ENCODE measurements at regions not wholly inside any gene's neighbourhood (a gene's known extent, or its start where the extent isn't known, plus 50 kb on each side); places are given as distances from the start of the nearest gene placed in this dataset.

DNA sequence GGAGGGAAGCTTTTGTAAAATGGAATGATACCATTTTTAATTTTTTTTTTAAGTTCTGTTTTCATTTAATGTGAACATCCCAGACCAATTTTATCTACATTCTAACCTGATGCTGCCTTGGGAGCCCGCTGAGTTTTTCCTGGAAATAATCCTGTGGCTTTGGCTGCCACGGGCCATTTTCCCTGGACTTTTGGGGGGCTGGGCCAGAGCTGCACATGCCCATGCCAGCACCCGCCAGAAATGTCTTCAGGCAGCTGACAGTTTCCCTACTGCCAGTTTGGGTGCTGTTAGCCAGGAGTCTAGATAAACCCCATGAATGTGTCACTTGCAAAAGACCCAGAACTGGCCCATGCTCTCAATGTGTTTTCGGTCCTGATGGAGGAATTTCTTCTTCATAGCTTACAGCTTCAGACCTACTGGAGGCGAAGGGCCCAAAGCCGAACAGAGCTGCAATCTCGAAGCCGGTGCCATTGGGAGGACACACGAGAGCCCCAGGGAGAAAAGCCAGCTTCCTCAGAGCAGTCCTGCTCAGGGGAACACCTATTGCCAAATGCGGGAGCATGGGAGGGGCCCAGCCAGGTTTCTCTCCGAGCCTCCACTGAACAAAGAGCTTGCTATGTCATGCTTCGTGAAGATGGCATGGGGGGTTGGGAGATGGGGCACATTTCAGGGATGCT is 444.2 kb upstream of the MKI67 start:
- Histone ChIP-seq H3K9ac (replicated peaks; ENCODE audit: extremely low read depth, insufficient read depth, low read length) (no peak overlapping the region), H3K9me1 (replicated peaks; ENCODE audit: control insufficient read depth, extremely low read depth, insufficient read depth, low read length) (no peaks in the 10 kb centered on the region), H3K4me2 (ENCODE audit: insufficient read depth, low read length) (no peak overlapping the region), H3K4me1 (ENCODE audit: control insufficient read depth, extremely low read depth, insufficient read depth, low read length) (no peaks in the 10 kb centered on the region), H3K27me3 (ENCODE audit: control insufficient read depth in 2 of 2, insufficient read depth in 2 of 2, low read length in 2 of 2) (no peaks in the 10 kb centered on the region), H2AFZ (ENCODE audit: low read depth, low read length) (no peak overlapping the region), H3K4me3 (replicated peaks in 1 of 3; ENCODE audit: insufficient read depth in 1 of 3, low read depth in 1 of 3, low read length in 3 of 3) (no peak overlapping the region), H3K36me3 (ENCODE audit: control insufficient read depth in 2 of 2, extremely low read depth in 1 of 2, insufficient read depth in 2 of 2, low read length in 2 of 2) (no peaks in the 10 kb centered on the region), H3K79me2 (ENCODE audit: control insufficient read depth, insufficient read depth, low read length) (no peaks in the 10 kb centered on the region), H3K27ac (ENCODE audit: insufficient read depth, low read depth, low read length) (no peak overlapping the region), H4K20me1 (replicated peaks; ENCODE audit: control insufficient read depth, extremely low read depth, insufficient read depth, low read length) (no peaks in the 10 kb centered on the region), H3K9me3 (replicated peaks; ENCODE audit: control insufficient read depth, insufficient read depth, low read length) (no peaks in the 10 kb centered on the region)
- POLR2A ChIA-PET = no interaction called here
- TF ChIP-seq GATA2 (IDR thresholded peaks at IDR 0.05; ENCODE audit: insufficient read depth, insufficient read length, low read depth, low read length) (no peak), JUN (IDR thresholded peaks at IDR 0.05; ENCODE audit: borderline replicate concordance, insufficient read depth, insufficient read length, low read depth) (no peak), EZH2 (IDR thresholded peaks at IDR 0.05; ENCODE audit: borderline replicate concordance, low read depth, low read length, severe bottlenecking) (no peak), POLR2A (IDR thresholded peaks at IDR 0.05; ENCODE audit: low read depth, low read length) (no peak), FOS (IDR thresholded peaks at IDR 0.05; ENCODE audit: borderline replicate concordance, insufficient read depth, low read length) (no peak), MYC (IDR thresholded peaks at IDR 0.05; ENCODE audit: low read depth, low read length) (no peak), POLR2AphosphoS5 (IDR thresholded peaks at IDR 0.05; ENCODE audit: insufficient read depth, low read depth, low read length) (no peak)
- TF ChIP-seq, protein P1, sequence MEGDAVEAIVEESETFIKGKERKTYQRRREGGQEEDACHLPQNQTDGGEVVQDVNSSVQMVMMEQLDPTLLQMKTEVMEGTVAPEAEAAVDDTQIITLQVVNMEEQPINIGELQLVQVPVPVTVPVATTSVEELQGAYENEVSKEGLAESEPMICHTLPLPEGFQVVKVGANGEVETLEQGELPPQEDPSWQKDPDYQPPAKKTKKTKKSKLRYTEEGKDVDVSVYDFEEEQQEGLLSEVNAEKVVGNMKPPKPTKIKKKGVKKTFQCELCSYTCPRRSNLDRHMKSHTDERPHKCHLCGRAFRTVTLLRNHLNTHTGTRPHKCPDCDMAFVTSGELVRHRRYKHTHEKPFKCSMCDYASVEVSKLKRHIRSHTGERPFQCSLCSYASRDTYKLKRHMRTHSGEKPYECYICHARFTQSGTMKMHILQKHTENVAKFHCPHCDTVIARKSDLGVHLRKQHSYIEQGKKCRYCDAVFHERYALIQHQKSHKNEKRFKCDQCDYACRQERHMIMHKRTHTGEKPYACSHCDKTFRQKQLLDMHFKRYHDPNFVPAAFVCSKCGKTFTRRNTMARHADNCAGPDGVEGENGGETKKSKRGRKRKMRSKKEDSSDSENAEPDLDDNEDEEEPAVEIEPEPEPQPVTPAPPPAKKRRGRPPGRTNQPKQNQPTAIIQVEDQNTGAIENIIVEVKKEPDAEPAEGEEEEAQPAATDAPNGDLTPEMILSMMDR (IDR thresholded peaks at IDR 0.05; ENCODE audit: extremely low read depth in 1 of 2, insufficient read depth in 1 of 2, low read depth in 1 of 2, low read length in 2 of 2) = no peak
- TF ChIP-seq, protein P2, sequence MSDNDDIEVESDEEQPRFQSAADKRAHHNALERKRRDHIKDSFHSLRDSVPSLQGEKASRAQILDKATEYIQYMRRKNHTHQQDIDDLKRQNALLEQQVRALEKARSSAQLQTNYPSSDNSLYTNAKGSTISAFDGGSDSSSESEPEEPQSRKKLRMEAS (IDR thresholded peaks at IDR 0.05; ENCODE audit: insufficient read depth, insufficient read length) = no peak
- FAIRE-seq (no peak), DNase-seq (ENCODE audit: low read depth, low spot score) (no peak)
- BruUV-seq (replicated peaks) = no TSS peak
- dilution Hi-C loops (cut with MboI; ENCODE audit: extremely low pct_ligation_motif_present, low sequenced_read_pairs) (no loop called here), intact Hi-C loops (cut with micrococcal nuclease) (no loop called here)
- CTCF ChIA-PET = no interaction called here
